SW 1271 (cell line): ENCODE measurements at regions not wholly inside any gene's neighbourhood (a gene's known extent, or its start where the extent isn't known, plus 50 kb on each side); places are given as distances from the start of the nearest gene placed in this dataset.
"Not testable (repeated sequence)": the region's sequence is repeated elsewhere in the genome, so short reads cannot be mapped to it uniquely, and the experiment has no call there.

ENCODE experiments used
- DNase-seq, 2 experiments: peaks; one replicate each; lab custom pipeline; 2025; lab: John Stamatoyannopoulos, UW

- DNase-seq = no peak
Measured at GRCh38 chr12:58009405-58010195, 68.2 kb downstream of the ATP23 start.

GRCh38 chr12:58011676-58012075, 70.3 kb downstream of the ATP23 start:
- DNase-seq = no peak

- not testable (repeated sequence) for DNase-seq
Measured at GRCh38 chr12:58022379-58023020, 81.1 kb downstream of the ATP23 start.

DNA sequence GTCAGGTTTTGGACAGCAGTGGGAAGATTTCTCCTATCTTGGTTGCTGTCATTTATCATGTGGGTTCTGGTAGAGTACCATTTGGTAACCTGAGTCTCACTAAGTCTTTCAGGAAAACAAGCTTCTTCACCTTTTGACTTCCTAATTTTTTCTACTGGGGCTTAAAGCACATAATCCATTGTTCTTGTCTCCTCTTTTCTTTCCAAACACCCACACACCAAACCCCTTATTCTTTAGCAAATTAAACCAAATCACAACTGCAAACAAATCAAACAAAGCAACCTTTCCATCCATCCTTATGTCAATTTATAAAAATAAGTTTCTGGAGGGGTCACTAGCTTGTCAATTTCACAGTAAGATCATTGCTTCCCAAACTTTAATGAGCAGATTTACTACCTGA, 84.1 kb downstream of the ATP23 start:
- no peak for DNase-seq

GRCh38 chr12:58026426-58026825, 85.1 kb downstream of the ATP23 start:
- no peak for DNase-seq

DNA sequence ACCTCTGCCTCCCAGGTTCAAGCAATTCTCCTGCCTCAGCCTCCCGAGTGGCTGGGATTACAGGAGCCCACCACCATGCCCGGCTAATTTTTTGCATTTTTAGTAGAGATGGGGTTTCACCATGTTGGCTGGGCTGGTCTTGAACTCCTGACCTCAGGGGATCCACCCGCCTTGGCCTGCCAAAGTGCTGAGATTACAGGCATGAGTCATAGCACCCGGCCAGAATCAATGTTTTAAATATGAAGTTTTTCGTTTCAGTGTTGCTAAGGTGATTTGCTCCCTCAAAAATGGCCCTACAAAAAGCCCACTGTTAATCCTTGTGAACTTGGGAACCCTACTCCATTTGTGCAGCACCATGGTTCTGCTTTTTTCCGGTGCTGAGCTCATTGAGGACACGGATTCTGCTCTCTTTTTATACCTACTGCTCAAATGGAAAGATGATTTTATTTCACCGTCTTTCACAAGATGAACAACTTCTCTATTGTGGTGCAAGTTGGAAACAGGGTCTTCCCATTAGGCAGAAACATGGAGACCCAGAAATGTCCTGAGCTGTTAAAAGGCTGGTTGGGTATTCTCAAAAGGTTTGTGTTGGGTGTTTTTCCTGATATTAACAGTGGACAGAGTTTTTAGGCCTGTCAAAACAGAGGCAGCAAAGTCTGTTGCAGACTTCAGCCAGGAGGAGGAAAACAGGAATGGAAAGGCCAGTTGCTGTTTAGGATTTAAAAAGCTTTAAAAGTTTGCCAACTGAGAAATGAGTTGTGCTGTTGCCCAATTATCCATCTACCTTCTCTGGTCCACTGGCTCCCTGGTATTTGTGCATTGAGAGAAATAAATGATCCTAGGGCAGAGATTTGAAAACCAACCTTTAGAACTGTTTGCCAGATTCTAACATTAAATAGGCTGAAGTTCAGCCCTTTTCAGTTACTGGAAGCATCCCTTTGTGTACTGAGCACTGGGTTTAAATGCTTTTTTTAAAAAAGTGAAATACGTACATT, 85.8 kb downstream of the ATP23 start:
- DNase-seq = no peak

- DNase-seq = no peak
Measured at GRCh38 chr12:58028294-58028693, 86.9 kb downstream of the ATP23 start.

GRCh38 chr12:58029260-58029659, 87.9 kb downstream of the ATP23 start:
- no peak for DNase-seq

DNA sequence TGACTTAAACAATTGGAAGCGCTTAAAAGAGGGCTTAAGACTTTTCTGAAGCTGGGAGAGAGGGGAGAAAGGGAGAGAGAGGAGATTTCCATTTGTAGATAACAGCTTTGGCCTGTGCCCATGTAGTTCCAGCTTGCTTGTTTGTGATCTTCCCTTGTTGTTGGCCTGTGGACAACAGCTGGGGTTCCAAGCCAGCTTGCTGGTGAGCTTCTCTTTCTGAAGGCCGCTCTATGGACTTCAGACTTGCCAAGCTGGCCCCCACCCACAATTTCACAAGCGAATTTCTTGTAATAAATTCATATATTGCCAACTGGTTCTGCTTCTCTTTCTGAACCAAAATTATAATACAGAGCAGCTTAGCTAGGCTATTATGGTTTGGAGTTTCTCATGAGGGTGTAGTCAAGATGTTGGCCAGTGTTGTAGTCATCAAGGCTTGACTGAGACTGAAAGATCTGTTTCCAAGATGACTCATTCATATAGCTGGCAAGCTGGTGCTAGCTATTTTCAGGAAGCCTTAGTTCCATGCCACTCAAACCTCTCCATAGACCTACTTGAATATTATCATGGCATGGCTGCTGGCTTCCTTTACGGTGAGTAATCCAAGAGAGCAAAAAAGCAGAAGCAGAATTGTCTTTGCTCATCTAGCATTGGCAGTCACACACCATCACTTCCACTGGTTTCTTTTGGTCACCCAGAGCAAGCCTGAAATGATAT, 89.4 kb downstream of the ATP23 start:
- DNase-seq = no peak

GRCh38 chr12:58032156-58032555, 90.8 kb downstream of the ATP23 start:
- no peak for DNase-seq

DNA sequence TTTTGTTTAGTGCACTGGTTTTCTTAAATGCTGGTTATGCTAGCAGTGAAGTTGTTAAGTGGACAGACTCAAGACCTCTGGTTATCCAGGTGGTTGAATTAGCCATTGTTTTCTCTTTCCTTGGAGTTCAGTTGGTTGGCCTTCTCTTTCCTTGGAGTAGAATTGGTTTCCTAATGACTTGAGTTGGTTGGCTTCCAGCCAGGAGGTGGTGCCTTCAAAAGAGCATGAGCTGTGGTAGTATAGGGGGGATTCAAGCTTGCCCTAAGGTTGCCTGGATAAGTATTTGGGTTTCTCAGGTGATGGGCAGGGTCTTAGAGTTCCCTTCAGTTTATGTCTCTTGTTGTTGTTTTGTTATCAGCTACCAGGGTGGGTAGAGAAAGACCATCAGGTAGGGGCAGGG, 92.5 kb downstream of the ATP23 start:
- DNase-seq = no peak

DNA sequence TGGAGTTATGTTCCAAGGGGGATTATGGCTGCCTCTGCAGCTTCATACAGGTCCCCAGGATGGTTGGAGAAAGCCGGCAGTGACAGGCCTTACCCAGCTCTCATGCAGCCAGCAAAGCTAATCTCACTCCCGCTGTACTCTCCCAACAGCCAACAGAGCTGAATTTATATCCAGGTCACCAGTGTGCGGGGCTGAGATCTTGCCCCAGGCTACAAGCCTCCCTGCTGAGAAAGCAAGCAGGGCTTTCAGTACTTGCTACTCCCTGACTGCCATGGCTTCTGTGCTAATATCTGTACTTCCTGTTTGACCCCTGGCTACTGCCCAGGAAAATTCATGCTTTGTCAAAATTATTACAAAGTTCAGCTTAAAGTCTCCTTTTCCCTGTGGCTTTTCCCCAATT, 92.9 kb downstream of the ATP23 start:
- DNase-seq = no peak

- DNase-seq = no peak
Measured at GRCh38 chr12:58034712-58035111, 93.3 kb downstream of the ATP23 start.

DNA sequence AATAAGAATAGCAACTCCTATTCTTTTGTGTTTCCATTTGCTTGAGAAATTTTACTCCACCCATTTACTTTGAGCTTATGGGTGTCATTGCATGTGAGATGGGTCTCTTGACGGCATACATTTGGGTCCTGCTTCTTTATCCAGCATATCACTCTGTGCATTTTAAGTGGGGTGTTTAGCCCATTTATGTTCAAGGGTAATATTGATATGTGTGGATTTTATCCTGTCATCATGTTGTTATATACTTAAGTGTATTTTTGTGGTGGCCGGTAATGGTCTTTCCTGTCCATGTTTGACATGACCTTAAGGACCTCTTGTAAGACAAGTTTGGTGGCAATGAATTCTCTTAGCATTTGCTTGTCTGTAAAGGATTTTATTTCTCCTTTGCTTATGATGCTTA, 100.1 kb downstream of the ATP23 start:
- DNase-seq = no peak

- DNase-seq = no peak
Measured at GRCh38 chr12:58044966-58045365, 103.6 kb downstream of the ATP23 start.

DNA sequence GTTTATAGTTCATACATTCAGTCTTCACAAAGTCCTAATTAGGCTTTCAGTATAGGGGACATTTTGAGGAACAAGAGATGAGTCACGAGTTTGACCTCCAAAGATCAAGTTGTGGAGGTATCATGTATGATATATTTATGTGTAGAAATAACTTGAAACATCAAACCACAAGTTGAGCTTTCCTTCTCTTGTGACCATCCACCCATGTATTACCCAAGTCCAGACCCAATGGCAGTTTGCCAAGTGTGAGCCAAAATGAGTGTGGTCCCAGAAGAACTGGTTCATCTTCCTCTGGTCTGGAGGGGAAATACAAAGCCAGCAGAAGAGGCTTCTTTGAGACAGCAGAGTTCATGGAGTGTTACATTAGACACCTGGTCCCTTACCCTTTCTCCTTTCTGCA, 104.9 kb downstream of the ATP23 start:
- DNase-seq = no peak

DNA sequence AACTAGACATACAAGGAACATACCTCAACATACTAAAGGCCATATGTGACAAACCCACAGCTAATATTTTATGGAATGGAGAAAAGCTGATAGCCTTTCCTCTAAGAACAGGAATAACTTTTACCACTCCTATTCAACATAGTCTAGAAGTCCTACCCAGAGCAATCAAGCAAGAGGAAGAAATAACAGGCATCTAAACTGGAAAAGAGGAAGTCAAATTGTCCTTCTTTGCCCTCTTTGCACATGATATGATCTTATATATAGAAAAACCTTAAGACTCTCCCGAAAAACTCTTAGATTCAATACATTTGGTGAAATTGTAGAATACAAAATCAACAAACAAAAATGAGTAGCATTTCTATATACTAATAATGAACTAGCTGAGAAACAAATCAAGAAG, 110.0 kb downstream of the ATP23 start:
- DNase-seq = no peak

DNA sequence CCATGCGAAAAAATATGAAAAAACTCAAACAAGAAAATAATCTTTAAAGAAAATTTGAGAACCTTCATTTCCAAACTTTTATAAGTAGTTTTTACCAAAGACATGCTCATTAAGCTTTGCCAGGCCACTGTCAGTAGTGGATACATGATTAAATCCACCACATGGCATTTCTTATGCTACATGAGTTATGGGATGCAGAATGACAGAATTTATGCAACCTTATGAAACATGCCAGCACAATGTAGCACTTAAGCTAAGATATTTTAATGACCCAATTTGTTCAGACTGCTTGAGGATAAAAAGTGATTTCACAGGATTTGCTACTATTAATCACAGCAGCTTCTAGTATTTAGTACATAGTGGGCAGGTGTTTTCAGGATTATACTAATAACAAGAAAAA, 123.3 kb downstream of the ATP23 start:
- DNase-seq = no peak

- no peak for DNase-seq
Measured at GRCh38 chr12:58066296-58066695, 124.9 kb downstream of the ATP23 start.

DNA sequence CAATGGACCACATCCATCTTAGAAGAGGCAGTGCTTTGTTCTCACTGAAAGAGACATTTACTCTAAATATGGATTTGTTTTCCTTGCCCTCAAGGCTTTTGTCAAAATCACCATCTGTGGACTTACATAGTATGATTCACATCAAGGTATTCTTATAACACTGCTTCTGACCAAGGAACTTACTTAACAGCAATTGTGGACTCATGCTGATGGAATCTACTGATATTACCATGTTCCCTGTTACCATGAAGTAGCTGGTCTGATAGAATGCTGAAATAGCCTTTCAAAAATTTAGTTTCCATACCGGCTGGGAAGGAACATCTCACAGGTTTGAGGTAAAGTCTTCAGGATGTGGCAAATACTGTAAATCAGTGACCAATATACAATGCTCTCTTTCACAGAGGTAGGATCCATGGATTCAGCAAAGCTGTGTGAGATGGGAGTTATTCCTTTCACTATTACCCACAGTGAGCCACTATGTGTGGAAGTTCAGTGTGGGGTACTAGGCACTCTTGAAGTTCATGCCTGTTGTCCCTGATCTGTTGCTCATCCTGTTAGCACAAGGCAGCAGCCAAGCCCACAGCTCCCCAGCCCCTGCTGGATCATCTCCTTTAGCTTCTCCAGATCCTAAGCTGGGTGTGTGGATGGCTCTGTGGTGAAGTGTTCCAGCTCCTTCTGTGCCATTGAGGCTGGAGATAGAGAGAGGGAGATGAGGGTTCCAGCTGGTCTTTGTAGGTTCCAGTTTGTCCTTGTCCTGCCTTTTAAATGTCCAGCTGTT, 126.4 kb downstream of the ATP23 start:
- DNase-seq = peak in 1 of 2 experiments; percentile 4

- no peak for DNase-seq
Measured at GRCh38 chr12:58068706-58069105, 127.3 kb downstream of the ATP23 start.
